GM18511 (cell line): ENCODE measurements at regions not wholly inside any gene's neighbourhood (a gene's known extent, or its start where the extent isn't known, plus 50 kb on each side); places are given as distances from the start of the nearest gene placed in this dataset.

ENCODE experiments used
- ATAC-seq: cut with Tn5 transposase; IDR thresholded peaks from one replicate; pipeline ENCODE4 v1.9.1; 2021; ENCODE audit warnings: mild to moderate bottlenecking, moderate library complexity; ENCODE audit not compliant: unreplicated experiment

- no peak for ATAC-seq
Measured at GRCh38 chr1:34328281-34328799, 151.6 kb downstream of the C1orf94 start.

GRCh38 chr1:34330061-34330460 is 153.4 kb downstream of the C1orf94 start:
- ATAC-seq: no peak

- ATAC-seq: no peak
Measured at GRCh38 chr1:34331020-34331926, 154.6 kb downstream of the C1orf94 start.

- ATAC-seq: no peak
Measured at GRCh38 chr1:34332996-34333395, 156.3 kb downstream of the C1orf94 start.

- ATAC-seq: no peak
Measured at GRCh38 chr1:34338871-34339270, 162.2 kb downstream of the C1orf94 start.

DNA sequence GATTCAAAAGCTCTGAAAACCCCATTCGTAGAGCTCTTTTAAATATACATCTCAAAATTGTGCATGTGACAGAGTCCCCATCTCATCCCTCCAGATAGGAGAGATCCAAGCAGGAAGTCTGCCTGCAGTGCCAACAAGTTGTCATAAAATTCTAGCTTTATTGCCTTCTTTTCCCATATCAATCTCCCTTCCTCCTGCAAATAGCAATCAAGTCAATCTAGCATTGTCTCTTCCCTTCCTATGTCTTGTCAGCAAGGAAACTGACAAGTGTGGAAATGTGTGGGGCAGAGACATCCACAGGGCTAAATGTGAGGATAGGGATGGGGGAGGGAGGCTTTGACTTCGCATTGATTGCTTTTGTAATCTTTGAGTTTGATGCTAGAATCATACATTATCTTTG is 165.2 kb downstream of the C1orf94 start:
- ATAC-seq: no peak

GRCh38 chr1:34342334-34342733 is 165.6 kb downstream of the C1orf94 start:
- ATAC-seq: no peak

GRCh38 chr1:34346128-34346527 is 169.4 kb downstream of the C1orf94 start:
- no peak for ATAC-seq

- no peak for ATAC-seq
Measured at GRCh38 chr1:34353409-34353808, 176.7 kb downstream of the C1orf94 start.

DNA sequence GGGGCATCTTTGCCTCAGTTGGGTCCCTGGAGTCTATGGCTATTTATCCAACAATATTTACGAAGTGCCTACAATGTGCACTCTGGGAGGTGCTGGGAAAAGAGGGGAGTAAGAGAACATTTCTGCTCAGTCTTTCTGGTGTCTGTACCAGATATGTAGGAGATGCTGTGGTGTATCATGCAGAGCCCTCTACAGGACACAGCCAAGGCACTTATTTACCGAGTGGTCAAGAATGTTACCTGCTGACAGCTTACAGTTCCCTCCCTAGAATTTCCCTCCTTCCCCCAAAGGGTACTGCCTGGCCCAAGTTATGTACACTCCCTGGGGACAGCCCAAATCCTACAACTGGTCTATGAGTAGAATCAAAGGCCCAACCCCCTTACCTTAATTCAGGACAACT is 177.7 kb downstream of the C1orf94 start:
- no peak for ATAC-seq

- ATAC-seq: no peak
Measured at GRCh38 chr1:34356853-34357252, 180.1 kb downstream of the C1orf94 start.

DNA sequence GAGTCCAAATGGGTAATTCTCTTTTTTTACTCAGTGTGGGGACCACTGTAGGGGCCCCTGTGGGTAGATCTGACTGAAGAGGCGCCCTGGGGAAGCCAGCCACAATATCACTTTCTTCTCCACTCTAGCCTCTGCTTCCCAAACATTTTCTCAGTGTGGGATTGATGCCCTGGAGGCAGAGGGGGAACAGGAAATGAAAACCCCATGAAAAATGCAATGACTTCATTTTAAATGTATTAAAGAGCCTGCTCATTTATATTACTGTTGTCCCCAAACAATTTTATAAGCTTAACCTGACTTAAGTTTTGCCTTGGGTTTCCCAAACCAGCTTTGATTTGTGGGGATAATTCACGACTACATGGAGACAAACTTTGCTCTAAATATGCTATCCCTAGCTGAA is 181.9 kb downstream of the C1orf94 start:
- ATAC-seq: no peak

- ATAC-seq: no peak
Measured at GRCh38 chr1:34359411-34359810, 182.7 kb downstream of the C1orf94 start.

GRCh38 chr1:34360574-34360973 is 183.9 kb downstream of the C1orf94 start:
- ATAC-seq: no peak

DNA sequence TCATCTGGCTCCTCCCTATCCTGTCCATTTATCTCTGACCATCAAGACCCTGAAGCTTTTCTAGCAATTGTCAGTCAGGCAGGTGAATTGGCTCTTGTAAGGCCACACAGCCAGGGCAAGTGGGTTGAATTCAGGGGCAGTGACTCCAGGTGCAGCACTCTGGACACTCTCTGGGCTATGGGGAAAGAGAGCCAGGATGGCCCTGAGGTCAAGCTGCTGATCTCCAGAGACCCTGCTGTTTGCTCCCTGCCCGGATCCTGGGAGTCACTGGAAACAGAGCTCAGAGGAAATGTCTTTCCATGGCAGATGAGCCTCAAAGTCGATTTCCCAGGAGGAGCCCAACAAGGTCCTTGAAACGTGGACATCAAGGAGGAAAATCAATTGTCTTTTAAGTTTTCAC is 184.4 kb downstream of the C1orf94 start:
- ATAC-seq: no peak

DNA sequence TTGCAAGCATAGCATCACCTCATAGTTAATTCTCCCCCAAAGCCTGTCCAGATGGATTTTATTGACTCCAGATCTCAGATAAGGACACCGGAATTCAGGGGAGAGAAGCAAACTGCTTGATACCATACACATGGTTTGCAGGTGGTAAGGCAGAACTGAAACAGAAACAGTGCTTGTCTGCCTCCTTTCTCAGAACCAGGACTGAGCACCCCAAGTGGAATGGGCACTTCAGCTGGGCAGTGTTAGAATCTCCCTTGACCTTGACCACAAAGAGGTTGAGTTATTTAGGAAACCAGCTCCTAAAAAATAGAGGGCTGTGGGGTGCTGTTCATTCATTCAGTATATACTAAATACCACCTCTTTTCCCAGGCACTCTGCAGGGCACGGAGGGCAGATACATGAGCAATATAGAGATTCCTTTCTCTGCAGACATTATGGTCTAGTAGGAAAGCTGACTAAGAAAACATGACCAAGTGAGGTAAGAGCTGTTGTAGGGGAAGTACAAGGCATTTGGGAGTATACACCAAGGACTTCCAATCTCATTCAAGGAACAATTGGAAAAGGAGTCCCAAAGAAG is 185.2 kb downstream of the C1orf94 start:
- no peak for ATAC-seq

DNA sequence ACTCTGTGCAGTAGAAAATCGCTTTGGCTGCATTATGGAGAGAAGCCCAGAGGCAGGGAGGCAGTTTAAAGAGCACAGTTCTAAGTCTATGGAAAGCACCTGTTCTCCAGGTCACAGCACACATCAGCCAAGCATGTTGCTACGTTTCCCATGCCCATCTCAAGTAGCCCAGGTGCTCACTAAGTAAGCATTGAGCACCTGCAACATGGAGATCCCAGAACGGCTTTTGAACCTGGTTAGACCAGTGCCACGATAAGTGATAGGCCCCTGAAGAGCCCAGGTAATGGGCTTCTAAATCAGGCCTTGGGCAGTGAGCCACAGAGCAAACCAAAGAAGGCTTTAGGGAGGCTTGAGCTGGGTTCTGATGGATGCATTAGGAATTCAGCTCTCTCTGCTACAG is 186.2 kb downstream of the C1orf94 start:
- ATAC-seq: no peak

DNA sequence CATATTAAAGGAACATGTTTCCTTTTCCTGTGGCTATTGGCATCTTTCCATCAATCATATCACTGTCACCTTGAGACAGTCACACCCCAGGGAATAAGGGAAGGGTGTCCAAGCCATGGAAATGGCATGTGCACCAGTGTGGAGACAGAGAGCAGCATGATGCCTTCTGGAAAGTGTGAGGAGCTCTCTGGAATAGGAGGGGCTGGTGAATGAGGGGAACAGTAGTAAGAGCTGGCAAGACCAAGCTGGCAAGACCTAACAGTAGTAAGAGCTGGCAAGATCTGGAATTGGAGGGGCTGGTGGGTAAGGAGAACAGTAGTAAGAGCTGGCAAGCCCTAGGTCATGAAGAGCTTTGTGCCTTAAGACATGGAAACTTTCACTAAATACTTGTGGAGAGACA is 186.7 kb downstream of the C1orf94 start:
- ATAC-seq: no peak

- ATAC-seq: no peak
Measured at GRCh38 chr1:34363915-34364314, 187.2 kb downstream of the C1orf94 start.

GRCh38 chr1:34364376-34364775 is 187.7 kb downstream of the C1orf94 start:
- ATAC-seq: no peak

- no peak for ATAC-seq
Measured at GRCh38 chr1:34365295-34365694, 188.6 kb downstream of the C1orf94 start.
